HFF-Myc (cell line): ENCODE measurements at regions not wholly inside any gene's neighbourhood (a gene's known extent, or its start where the extent isn't known, plus 50 kb on each side); places are given as distances from the start of the nearest gene placed in this dataset.

ENCODE experiments used
- DNase-seq: peaks from one replicate; pipeline ENCODE4 v3.0.0-alpha.2; 2011; ENCODE audit warnings: low read depth; ENCODE audit errors: extremely low read depth
- H3K4me3 ChIP-seq: replicated peaks from 2 replicates; pipeline ENCODE4 v1.5.1; 2011; ENCODE audit warnings: low read depth, mild to moderate bottlenecking, control low read depth, low read length
- CTCF ChIP-seq: IDR thresholded peaks from 2 replicates; pipeline ENCODE4 v1.5.1; 2012; ENCODE audit warnings: mild to moderate bottlenecking, low read depth, low read length, control low read depth; ENCODE audit errors: missing control alignments

GRCh38 chr7:86914551-86914950 is 144.9 kb downstream of the ELAPOR2 start:
- DNase-seq = no peak
- peak; percentile 41 for TF ChIP-seq CTCF
- H3K4me3 ChIP-seq = no peak overlapping the region
